ENCODE measurements at regions not wholly inside any gene's neighbourhood (a gene's known extent, or its start where the extent isn't known, plus 50 kb on each side); places are given as distances from the start of the nearest gene placed in this dataset.

- H3K4me3 ChIP-seq (ENCODE audit: low read length in 3 of 3) = no peak overlapping the region
- H3K9ac ChIP-seq (ENCODE audit: low read length in 3 of 3) = no peak overlapping the region
- no peaks in the 10 kb centered on the region for H3K9me3 ChIP-seq (ENCODE audit: control insufficient read depth in 2 of 3, insufficient read depth in 1 of 3, low read length in 3 of 3)
- FAIRE-seq (no peak), DNase-seq (no peak)
- H3K27me3 ChIP-seq (ENCODE audit: control insufficient read depth, insufficient read depth, low read length) = no peaks in the 10 kb centered on the region
- H3K36me3 ChIP-seq (ENCODE audit: control insufficient read depth in 2 of 3, insufficient read depth in 3 of 3, low read length in 3 of 3) = no peaks in the 10 kb centered on the region
- intact Hi-C loops (cut with DNase I) = no loop called here
- H3K27ac ChIP-seq (ENCODE audit: low read depth in 2 of 2, low read length in 2 of 2) = no peak overlapping the region
- no peaks in the 10 kb centered on the region for H3K4me1 ChIP-seq (ENCODE audit: control insufficient read depth in 2 of 3, insufficient read depth in 2 of 3, low read depth in 1 of 3, low read length in 3 of 3)
- TF ChIP-seq, protein P1, sequence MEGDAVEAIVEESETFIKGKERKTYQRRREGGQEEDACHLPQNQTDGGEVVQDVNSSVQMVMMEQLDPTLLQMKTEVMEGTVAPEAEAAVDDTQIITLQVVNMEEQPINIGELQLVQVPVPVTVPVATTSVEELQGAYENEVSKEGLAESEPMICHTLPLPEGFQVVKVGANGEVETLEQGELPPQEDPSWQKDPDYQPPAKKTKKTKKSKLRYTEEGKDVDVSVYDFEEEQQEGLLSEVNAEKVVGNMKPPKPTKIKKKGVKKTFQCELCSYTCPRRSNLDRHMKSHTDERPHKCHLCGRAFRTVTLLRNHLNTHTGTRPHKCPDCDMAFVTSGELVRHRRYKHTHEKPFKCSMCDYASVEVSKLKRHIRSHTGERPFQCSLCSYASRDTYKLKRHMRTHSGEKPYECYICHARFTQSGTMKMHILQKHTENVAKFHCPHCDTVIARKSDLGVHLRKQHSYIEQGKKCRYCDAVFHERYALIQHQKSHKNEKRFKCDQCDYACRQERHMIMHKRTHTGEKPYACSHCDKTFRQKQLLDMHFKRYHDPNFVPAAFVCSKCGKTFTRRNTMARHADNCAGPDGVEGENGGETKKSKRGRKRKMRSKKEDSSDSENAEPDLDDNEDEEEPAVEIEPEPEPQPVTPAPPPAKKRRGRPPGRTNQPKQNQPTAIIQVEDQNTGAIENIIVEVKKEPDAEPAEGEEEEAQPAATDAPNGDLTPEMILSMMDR (IDR thresholded peaks at IDR 0.05; ENCODE audit: borderline replicate concordance, extremely low read depth, insufficient read depth) = no peak
These were observed 596.3 kb downstream of the ZIC1 start for GRCh38 chr3:148005456-148005855.

GRCh38 chr3:148006508-148006907, 597.3 kb downstream of the ZIC1 start:
- no peaks in the 10 kb centered on the region for H3K27me3 ChIP-seq (ENCODE audit: control insufficient read depth, insufficient read depth, low read length)
- no peak overlapping the region for H3K27ac ChIP-seq (ENCODE audit: low read depth in 2 of 2, low read length in 2 of 2)
- H3K9ac ChIP-seq (ENCODE audit: low read length in 3 of 3) = no peak overlapping the region
- intact Hi-C loops (cut with DNase I) = no loop called here
- DNase-seq (no peak), FAIRE-seq (no peak)
- H3K9me3 ChIP-seq (ENCODE audit: control insufficient read depth in 2 of 3, insufficient read depth in 1 of 3, low read length in 3 of 3) = no peaks in the 10 kb centered on the region
- H3K36me3 ChIP-seq (ENCODE audit: control insufficient read depth in 2 of 3, insufficient read depth in 3 of 3, low read length in 3 of 3) = no peaks in the 10 kb centered on the region
- H3K4me3 ChIP-seq (ENCODE audit: low read length in 3 of 3) = no peak overlapping the region
- no peaks in the 10 kb centered on the region for H3K4me1 ChIP-seq (ENCODE audit: control insufficient read depth in 2 of 3, insufficient read depth in 2 of 3, low read depth in 1 of 3, low read length in 3 of 3)
- TF ChIP-seq, protein P1 (IDR thresholded peaks at IDR 0.05; ENCODE audit: borderline replicate concordance, extremely low read depth, insufficient read depth) = no peak

DNA sequence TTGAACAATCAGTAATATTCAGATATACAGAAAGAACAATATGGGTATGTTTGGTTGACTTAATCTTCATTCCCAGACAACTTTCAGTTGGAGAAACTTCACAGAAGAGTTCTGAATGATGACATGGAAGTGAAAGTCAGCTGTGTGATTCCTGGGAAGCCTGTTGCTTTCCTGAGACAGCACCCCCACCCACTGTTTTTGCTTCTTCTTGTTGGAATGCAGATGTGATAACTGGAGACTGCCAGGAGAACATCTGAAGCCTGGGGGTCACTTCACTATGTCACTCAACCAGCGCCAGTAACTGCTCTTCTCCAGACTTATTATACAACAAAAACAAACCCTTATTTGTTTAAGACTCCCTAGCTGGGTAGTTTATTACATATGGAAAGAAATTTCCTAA, 599.4 kb downstream of the ZIC1 start:
- TF ChIP-seq, protein P1 (IDR thresholded peaks at IDR 0.05; ENCODE audit: borderline replicate concordance, extremely low read depth, insufficient read depth) = no peak
- H3K4me1 ChIP-seq (ENCODE audit: control insufficient read depth in 2 of 3, insufficient read depth in 2 of 3, low read depth in 1 of 3, low read length in 3 of 3) = no peaks in the 10 kb centered on the region
- intact Hi-C loops (cut with DNase I) = no loop called here
- H3K27ac ChIP-seq (ENCODE audit: low read depth in 2 of 2, low read length in 2 of 2) = no peak overlapping the region
- no peak overlapping the region for H3K9ac ChIP-seq (ENCODE audit: low read length in 3 of 3)
- no peak overlapping the region for H3K4me3 ChIP-seq (ENCODE audit: low read length in 3 of 3)
- no peaks in the 10 kb centered on the region for H3K9me3 ChIP-seq (ENCODE audit: control insufficient read depth in 2 of 3, insufficient read depth in 1 of 3, low read length in 3 of 3)
- FAIRE-seq = no peak
- no peaks in the 10 kb centered on the region for H3K27me3 ChIP-seq (ENCODE audit: control insufficient read depth, insufficient read depth, low read length)
- no peak for DNase-seq
- no peaks in the 10 kb centered on the region for H3K36me3 ChIP-seq (ENCODE audit: control insufficient read depth in 2 of 3, insufficient read depth in 3 of 3, low read length in 3 of 3)

DNA sequence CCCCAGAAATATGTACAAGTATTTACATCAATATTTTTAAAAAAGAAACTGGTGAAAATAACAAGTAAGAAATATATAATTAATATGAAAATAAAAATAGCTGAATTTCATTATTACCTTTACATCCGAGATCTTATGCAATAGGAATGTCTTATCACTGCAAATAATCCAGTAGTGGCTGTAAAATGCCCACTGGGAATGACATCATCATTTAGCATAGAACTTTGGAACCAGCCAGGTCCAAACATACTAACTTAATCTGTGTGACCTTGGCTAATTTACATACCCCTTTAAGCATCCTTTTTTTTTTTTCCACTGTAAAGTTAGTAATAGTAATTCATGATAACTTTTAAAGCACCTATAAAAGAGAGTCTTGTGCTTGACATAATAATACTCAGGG, 611.7 kb downstream of the ZIC1 start:
- Histone ChIP-seq H3K4me1 (ENCODE audit: control insufficient read depth in 2 of 3, insufficient read depth in 2 of 3, low read depth in 1 of 3, low read length in 3 of 3) (no peaks in the 10 kb centered on the region), H3K27me3 (ENCODE audit: control insufficient read depth, insufficient read depth, low read length) (no peaks in the 10 kb centered on the region), H3K9me3 (ENCODE audit: control insufficient read depth in 2 of 3, insufficient read depth in 1 of 3, low read length in 3 of 3) (peaks cover 0 to 2% (median 0%) of the 10 kb centered on the region in 3 donors), H3K27ac (ENCODE audit: low read depth in 2 of 2, low read length in 2 of 2) (no peak overlapping the region), H3K9ac (ENCODE audit: low read length in 3 of 3) (no peak overlapping the region), H3K4me3 (ENCODE audit: low read length in 3 of 3) (no peak overlapping the region), H3K36me3 (ENCODE audit: control insufficient read depth in 2 of 3, insufficient read depth in 3 of 3, low read length in 3 of 3) (no peaks in the 10 kb centered on the region)
- intact Hi-C loops (cut with DNase I) = no loop called here
- TF ChIP-seq, protein P1 (IDR thresholded peaks at IDR 0.05; ENCODE audit: borderline replicate concordance, extremely low read depth, insufficient read depth) = no peak
- FAIRE-seq (no peak), DNase-seq (no peak)
